H9 (cell line): ENCODE measurements at regions not wholly inside any gene's neighbourhood (a gene's known extent, or its start where the extent isn't known, plus 50 kb on each side); places are given as distances from the start of the nearest gene placed in this dataset.

Experiments
- DNase-seq: peaks from one replicate; pipeline ENCODE4 v3.0.0-alpha.2; 2017
- H2AFZ ChIP-seq: one replicate; pipeline ENCODE4 v1.6.1; 2013; ENCODE audit warnings: mild to moderate bottlenecking, low read length, control low read depth, moderate library complexity
- H2AK5ac ChIP-seq: 2 replicates; pipeline ENCODE4 v1.6.1; 2013; ENCODE audit warnings: low read length, control low read depth, mixed read lengths; ENCODE audit not compliant: insufficient read length
- H2BK120ac ChIP-seq: one replicate; pipeline ENCODE4 v1.6.1; 2013; ENCODE audit warnings: low read depth, mild to moderate bottlenecking, low read length, control low read depth, inconsistent platforms; ENCODE audit not compliant: poor library complexity, severe bottlenecking
- H2BK12ac ChIP-seq: 2 replicates; pipeline ENCODE4 v1.6.1; 2013; ENCODE audit warnings: low read length, control low read depth, mixed read lengths, low read depth; ENCODE audit not compliant: insufficient read length
- H2BK15ac ChIP-seq: 2 replicates; pipeline ENCODE4 v1.6.1; 2013; ENCODE audit warnings: low read depth, low read length, control low read depth
- H2BK20ac ChIP-seq: one replicate; pipeline ENCODE4 v1.6.1; 2013; ENCODE audit warnings: low read depth, mild to moderate bottlenecking, low read length, control low read depth, inconsistent platforms; ENCODE audit not compliant: poor library complexity, severe bottlenecking
- H2BK5ac ChIP-seq: 2 replicates; pipeline ENCODE4 v1.6.1; 2013; ENCODE audit warnings: low read length, control low read depth, mixed read lengths; ENCODE audit not compliant: insufficient read length
- H3K14ac ChIP-seq: 2 replicates; pipeline ENCODE4 v1.6.1; 2013; ENCODE audit warnings: low read length, control low read depth; ENCODE audit not compliant: insufficient read depth
- H3K18ac ChIP-seq: 2 replicates; pipeline ENCODE4 v1.6.1; 2013; ENCODE audit warnings: low read depth, mild to moderate bottlenecking, mixed read lengths, low read length, control low read depth; ENCODE audit not compliant: insufficient read length
- H3K23ac ChIP-seq: 2 replicates; pipeline ENCODE4 v1.6.1; 2013; ENCODE audit warnings: low read length, control low read depth, mixed read lengths, low read depth; ENCODE audit not compliant: insufficient read length
- H3K23me2 ChIP-seq: 2 replicates; pipeline ENCODE4 v1.6.1; 2013; ENCODE audit warnings: low read depth, mild to moderate bottlenecking, mixed read lengths, low read length, control low read depth; ENCODE audit not compliant: insufficient read length, poor library complexity, severe bottlenecking
- H3K27ac ChIP-seq: 2 replicates; pipeline ENCODE4 v1.5.1; 2013; ENCODE audit warnings: low read length, control low read depth, mixed read lengths, low read depth; ENCODE audit not compliant: insufficient read length
- H3K27me3 ChIP-seq: 2 replicates; pipeline ENCODE4 v1.6.1; 2013; ENCODE audit warnings: low read length, control low read depth, inconsistent platforms; ENCODE audit not compliant: insufficient read depth
- H3K4ac ChIP-seq: 2 replicates; pipeline ENCODE4 v1.6.1; 2013; ENCODE audit warnings: low read depth, mild to moderate bottlenecking, control low read depth, inconsistent platforms, low read length, moderate library complexity
- H3K4me1 ChIP-seq: 2 replicates; pipeline ENCODE4 v1.6.1; 2013; ENCODE audit warnings: low read length, control low read depth, inconsistent platforms; ENCODE audit not compliant: insufficient read depth
- H3K4me2 ChIP-seq: 2 replicates; pipeline ENCODE4 v1.6.1; 2013; ENCODE audit warnings: low read length, control low read depth, mixed read lengths; ENCODE audit not compliant: insufficient read length, insufficient read depth
- H3K56ac ChIP-seq: 2 replicates; pipeline ENCODE4 v1.6.1; 2013; ENCODE audit warnings: low read depth, mild to moderate bottlenecking, mixed read lengths, low read length, control low read depth; ENCODE audit not compliant: insufficient read length
- H3K79me1 ChIP-seq: 2 replicates; pipeline ENCODE4 v1.6.1; 2013; ENCODE audit warnings: low read depth, mild to moderate bottlenecking, moderate library complexity, low read length, control low read depth, inconsistent platforms; ENCODE audit not compliant: insufficient read depth, poor library complexity, severe bottlenecking
- H3K79me2 ChIP-seq: 2 replicates; pipeline ENCODE4 v1.6.1; 2013; ENCODE audit warnings: low read length, control low read depth, inconsistent platforms; ENCODE audit not compliant: insufficient read depth
- H3K9ac ChIP-seq: 2 replicates; pipeline ENCODE4 v1.6.1; 2013; ENCODE audit warnings: low read length, control low read depth, mixed read lengths; ENCODE audit not compliant: insufficient read length; ENCODE audit errors: extremely low read depth
- H3K9me3 ChIP-seq: one replicate; pipeline ENCODE4 v1.6.1; 2013; ENCODE audit warnings: low read depth, low read length, inconsistent platforms; ENCODE audit not compliant: control insufficient read depth
- H3T11ph ChIP-seq: one replicate; pipeline ENCODE4 v1.6.1; 2013; ENCODE audit warnings: mild to moderate bottlenecking, low read length, control low read depth, inconsistent platforms
- H4K20me1 ChIP-seq: one replicate; pipeline ENCODE4 v1.6.1; 2013; ENCODE audit not compliant: control insufficient read depth, insufficient read length, insufficient read depth
- H4K5ac ChIP-seq: 2 replicates; pipeline ENCODE4 v1.6.1; 2013; ENCODE audit warnings: low read depth, mild to moderate bottlenecking, mixed read lengths, low read length, control low read depth; ENCODE audit not compliant: insufficient read length
- H4K8ac ChIP-seq: replicated peaks from 2 replicates; pipeline ENCODE4 v1.6.1; 2013; ENCODE audit warnings: low read length, control low read depth, mixed read lengths, low read depth; ENCODE audit not compliant: insufficient read length
- H4K91ac ChIP-seq: 2 replicates; pipeline ENCODE4 v1.6.1; 2013; ENCODE audit warnings: low read depth, mild to moderate bottlenecking, moderate library complexity, mixed read lengths, low read length, control low read depth; ENCODE audit not compliant: insufficient read length
- H3K27ac Mint-ChIP-seq, 3 experiments: 2 replicates in 2 of 3; 3 replicates in 1 of 3; pipeline ENCODE4 v1.8.0; 2020 to 2021; ENCODE audit warnings: mixed read lengths in 3 of 3, mild to moderate bottlenecking in 1 of 3, moderate library complexity in 1 of 3
- H3K27me3 Mint-ChIP-seq: 2 replicates; pipeline ENCODE4 v1.8.0; 2021; ENCODE audit warnings: low read depth, mild to moderate bottlenecking, moderate library complexity, mixed read lengths
- H3K36me3 Mint-ChIP-seq, 3 experiments: 2 replicates in 2 of 3; 3 replicates in 1 of 3; pipeline ENCODE4 v1.8.0; 2020 to 2021; ENCODE audit warnings: low read depth in 3 of 3, mixed read lengths in 3 of 3; ENCODE audit not compliant: insufficient read depth in 1 of 3
- H3K4me1 Mint-ChIP-seq, 2 experiments: 2 replicates each; pipeline ENCODE4 v1.8.0; 2020; ENCODE audit warnings: mixed read lengths in 2 of 2
- H3K4me3 Mint-ChIP-seq, 2 experiments: 2 replicates in 1 of 2; 3 replicates in 1 of 2; pipeline ENCODE4 v1.8.0; 2020 to 2021; ENCODE audit warnings: mild to moderate bottlenecking in 2 of 2, mixed read lengths in 2 of 2, moderate library complexity in 1 of 2
- H3K9me3 Mint-ChIP-seq, 2 experiments: 2 replicates in 1 of 2; 3 replicates in 1 of 2; pipeline ENCODE4 v1.8.0; 2020; ENCODE audit warnings: mild to moderate bottlenecking in 2 of 2, mixed read lengths in 2 of 2, moderate library complexity in 1 of 2
- CTCF ChIP-seq: fragments of 200-600 bp; sonication (generic); conservative IDR thresholded peaks from 3 replicates; pipeline ENCODE4 v1.8.0; 2021; ENCODE audit warnings: antibody characterized with exemption, mild to moderate bottlenecking
- WGBS: extraction: QIAGEN DNeasy Blood & Tissue Kit; methylation state at CpG from one replicate; pipeline ENCODE4 v1.1.7; 2013; ENCODE audit warnings: missing lambda C conversion rate, low lambda C conversion rate, mixed read lengths; ENCODE audit not compliant: insufficient read length; ENCODE audit errors: extremely low coverage; 5-methylcytosine and 5-hydroxymethylcytosine counted together

GRCh38 chr1:22252251-22252650, 109.4 kb upstream of the WNT4 start:
- H3K27ac Mint-ChIP-seq, result no peak overlapping the region; a peak in 1 of 7 replicates
- H3K9ac ChIP-seq, result no peak overlapping the region
- no peak overlapping the region for H3K18ac ChIP-seq
- no peak overlapping the region; the same call in 1 of the 2 replicates for H3K14ac ChIP-seq
- H3K56ac ChIP-seq, result no peak overlapping the region
- no peak overlapping the region for H2AFZ ChIP-seq
- no peak overlapping the region for H3K27ac ChIP-seq
- no peak overlapping the region for H3K23ac ChIP-seq
- peak; percentile 62 for DNase-seq
- no peak overlapping the region for H4K5ac ChIP-seq
- H3K4me1 ChIP-seq, result no peaks in the 10 kb centered on the region
- H3K79me2 ChIP-seq, result no peaks in the 10 kb centered on the region
- no peaks in the 10 kb centered on the region for H3K23me2 ChIP-seq
- no peak overlapping the region for H4K91ac ChIP-seq
- peaks cover 5% of the 10 kb centered on the region for H3K27me3 Mint-ChIP-seq
- H3K79me1 ChIP-seq, result no peaks in the 10 kb centered on the region
- H3T11ph ChIP-seq, result no peak overlapping the region
- H2BK15ac ChIP-seq, result no peak overlapping the region
- H2BK5ac ChIP-seq, result no peak overlapping the region
- no peak overlapping the region for H3K4me3 Mint-ChIP-seq
- no peaks in the 10 kb centered on the region for H3K36me3 Mint-ChIP-seq
- H2BK120ac ChIP-seq, result no peak overlapping the region
- H3K27me3 ChIP-seq, result no peaks in the 10 kb centered on the region
- H2BK12ac ChIP-seq, result no peak overlapping the region
- no peaks in the 10 kb centered on the region for H3K9me3 ChIP-seq
- peaks cover 27 to 74% of the 10 kb centered on the region in 2 experiments for H3K4me1 Mint-ChIP-seq
- no peaks in the 10 kb centered on the region for H4K20me1 ChIP-seq
- H2BK20ac ChIP-seq, result no peak overlapping the region
- H4K8ac ChIP-seq, result no peak overlapping the region
- H2AK5ac ChIP-seq, result no peak overlapping the region
- TF ChIP-seq CTCF, result no peak
- no peak overlapping the region for H3K4me2 ChIP-seq
- no CpG with 5 or more reads among the region's 17 CpGs for WGBS
- H3K9me3 Mint-ChIP-seq, result no peaks in the 10 kb centered on the region; a peak in 1 of 5 replicates
- H3K4ac ChIP-seq, result no peak overlapping the region
